Smooth muscle cell (in vitro differentiated cells): ENCODE measurements at regions not wholly inside any gene's neighbourhood (a gene's known extent, or its start where the extent isn't known, plus 50 kb on each side); places are given as distances from the start of the nearest gene placed in this dataset.

ENCODE experiments used
- DNase-seq: peaks from one replicate; lab custom pipeline; 2025; ENCODE audit not compliant: unreplicated experiment; lab: John Stamatoyannopoulos, UW
- H2AFZ ChIP-seq: fragments of 200-600 bp; sonication (generic); 2 replicates; pipeline ENCODE4 v1.6.0; 2016; ENCODE audit warnings: antibody characterized with exemption, low read depth, mild to moderate bottlenecking
- H3F3A ChIP-seq: fragments of 200-600 bp; sonication (generic); 2 replicates; pipeline ENCODE4 v1.6.0; 2017; ENCODE audit warnings: antibody characterized with exemption, low read depth
- H3K27ac ChIP-seq: fragments of 200-600 bp; sonication (generic); 2 replicates; pipeline ENCODE4 v1.5.1; 2016; ENCODE audit warnings: low read depth, mild to moderate bottlenecking
- H3K27me3 ChIP-seq: fragments of 200-600 bp; sonication (generic); 2 replicates; pipeline ENCODE4 v1.6.1; 2016; ENCODE audit warnings: low read depth, mild to moderate bottlenecking
- H3K36me3 ChIP-seq: fragments of 200-600 bp; sonication (generic); 2 replicates; pipeline ENCODE4 v1.5.1; 2016; ENCODE audit warnings: low read depth
- H3K4me1 ChIP-seq: fragments of 200-600 bp; sonication (generic); 2 replicates; pipeline ENCODE4 v1.5.1; 2016; ENCODE audit warnings: low read depth
- H3K4me2 ChIP-seq: fragments of 200-600 bp; sonication (generic); 2 replicates; pipeline ENCODE4 v1.6.0; 2016; ENCODE audit warnings: mild to moderate bottlenecking
- H3K4me3 ChIP-seq: fragments of 200-600 bp; sonication (generic); 2 replicates; pipeline ENCODE4 v1.5.1; 2016; ENCODE audit warnings: mild to moderate bottlenecking
- H3K79me2 ChIP-seq: fragments of 200-600 bp; sonication (generic); 2 replicates; pipeline ENCODE4 v1.6.0; 2016; ENCODE audit warnings: low read depth, mild to moderate bottlenecking
- H3K9ac ChIP-seq: fragments of 200-600 bp; sonication (generic); 2 replicates; pipeline ENCODE4 v1.6.0; 2016; ENCODE audit warnings: low read depth
- H3K9me3 ChIP-seq: fragments of 200-600 bp; sonication (generic); replicated peaks from 2 replicates; pipeline ENCODE4 v1.5.1; 2016; ENCODE audit warnings: low read depth
- H4K20me1 ChIP-seq: fragments of 200-600 bp; sonication (generic); 2 replicates; pipeline ENCODE4 v1.6.0; 2016; ENCODE audit warnings: low read depth
- CTCF ChIP-seq: fragments of 200-600 bp; sonication (generic); IDR thresholded peaks from 2 replicates; pipeline ENCODE4 v1.5.1; 2017; ENCODE audit warnings: borderline replicate concordance, mild to moderate bottlenecking, antibody characterized with exemption; ENCODE audit not compliant: insufficient read depth, poor library complexity, severe bottlenecking
- WGBS: methylation state at CpG from one replicate; pipeline ENCODE4 v1.1.7; 2016; ENCODE audit warnings: low lambda C conversion rate; 5-methylcytosine and 5-hydroxymethylcytosine counted together

- Histone ChIP-seq H3K9me3 (no peaks in the 10 kb centered on the region), H3F3A (no peaks in the 10 kb centered on the region), H3K36me3 (no peaks in the 10 kb centered on the region), H3K4me2 (no peak overlapping the region), H4K20me1 (no peaks in the 10 kb centered on the region), H3K4me1 (no peaks in the 10 kb centered on the region), H2AFZ (peak overlapping the region; percentile 41), H3K27me3 (no peaks in the 10 kb centered on the region), H3K9ac (peak overlapping the region; percentile 47), H3K79me2 (no peaks in the 10 kb centered on the region), H3K4me3 (no peak overlapping the region), H3K27ac (peak overlapping the region; percentile 94)
- DNase-seq = no peak
- 86% methylated on average over 4 of the region's 4 CpGs for WGBS
- no peak for TF ChIP-seq CTCF
Measured at GRCh38 chr7:10803720-10804119, 170.0 kb upstream of the PHF14 start.

GRCh38 chr7:10804770-10805169, 168.9 kb upstream of the PHF14 start:
- Histone ChIP-seq H3K36me3 (no peaks in the 10 kb centered on the region), H3K4me3 (no peak overlapping the region), H3K27me3 (no peaks in the 10 kb centered on the region), H3K27ac (no peak overlapping the region), H2AFZ (no peak overlapping the region), H3F3A (no peaks in the 10 kb centered on the region), H4K20me1 (no peaks in the 10 kb centered on the region), H3K4me1 (no peaks in the 10 kb centered on the region), H3K4me2 (no peak overlapping the region), H3K9me3 (no peaks in the 10 kb centered on the region), H3K79me2 (no peaks in the 10 kb centered on the region), H3K9ac (no peak overlapping the region)
- WGBS = 90% methylated on average over 5 of the region's 5 CpGs
- no peak for DNase-seq
- no peak for TF ChIP-seq CTCF

- Histone ChIP-seq H4K20me1 (no peaks in the 10 kb centered on the region), H3F3A (no peaks in the 10 kb centered on the region), H3K4me3 (no peak overlapping the region), H3K27me3 (no peaks in the 10 kb centered on the region), H2AFZ (no peak overlapping the region), H3K4me1 (no peaks in the 10 kb centered on the region), H3K4me2 (no peak overlapping the region), H3K79me2 (no peaks in the 10 kb centered on the region), H3K9ac (no peak overlapping the region), H3K9me3 (no peaks in the 10 kb centered on the region), H3K27ac (no peak overlapping the region), H3K36me3 (no peaks in the 10 kb centered on the region)
- no peak for DNase-seq
- 65% methylated on average over 3 of the region's 3 CpGs for WGBS
- no peak for TF ChIP-seq CTCF
Measured at GRCh38 chr7:10815546-10815945, 158.1 kb upstream of the PHF14 start.

- no peak overlapping the region for H3K4me3 ChIP-seq
- TF ChIP-seq CTCF = no peak
- no peak overlapping the region for H3K4me2 ChIP-seq
- no peaks in the 10 kb centered on the region for H3K4me1 ChIP-seq
- no peaks in the 10 kb centered on the region for H3K36me3 ChIP-seq
- no peak overlapping the region for H2AFZ ChIP-seq
- WGBS = 91% methylated on average over 4 of the region's 4 CpGs
- H3K9me3 ChIP-seq = no peaks in the 10 kb centered on the region
- no peaks in the 10 kb centered on the region for H3K79me2 ChIP-seq
- H3K27me3 ChIP-seq = no peaks in the 10 kb centered on the region
- no peak overlapping the region for H3K27ac ChIP-seq
- H3K9ac ChIP-seq = no peak overlapping the region
- DNase-seq = no peak
- no peaks in the 10 kb centered on the region for H3F3A ChIP-seq
- H4K20me1 ChIP-seq = no peaks in the 10 kb centered on the region
Measured at GRCh38 chr7:10821156-10821555, 152.5 kb upstream of the PHF14 start.
